ENCODE measurements at regions not wholly inside any gene's neighbourhood (a gene's known extent, or its start where the extent isn't known, plus 50 kb on each side); places are given as distances from the start of the nearest gene placed in this dataset.

- ATAC-seq (no peak), DNase-seq (no peak)
- H3K4me3 ChIP-seq = no peak overlapping the region
- no peaks in the 10 kb centered on the region for H3K27me3 ChIP-seq
- H3K9me3 ChIP-seq = no peaks in the 10 kb centered on the region
- no peaks in the 10 kb centered on the region for H3K4me1 ChIP-seq
- TF ChIP-seq POLR2A (IDR thresholded peaks at IDR 0.05) = no peak
- WGBS (ENCODE audit: insufficient coverage, low coverage, low lambda C conversion rate, missing lambda C conversion rate) = 63% methylated on average over 2 of the region's 3 CpGs
- intact Hi-C loops (cut with DNase I) = no loop called here
- no peak overlapping the region for H3K27ac ChIP-seq
- H3K36me3 ChIP-seq = no peaks in the 10 kb centered on the region
Observed at GRCh38 chr6:22972771-22973170, 403.4 kb downstream of the HDGFL1 start.

DNA sequence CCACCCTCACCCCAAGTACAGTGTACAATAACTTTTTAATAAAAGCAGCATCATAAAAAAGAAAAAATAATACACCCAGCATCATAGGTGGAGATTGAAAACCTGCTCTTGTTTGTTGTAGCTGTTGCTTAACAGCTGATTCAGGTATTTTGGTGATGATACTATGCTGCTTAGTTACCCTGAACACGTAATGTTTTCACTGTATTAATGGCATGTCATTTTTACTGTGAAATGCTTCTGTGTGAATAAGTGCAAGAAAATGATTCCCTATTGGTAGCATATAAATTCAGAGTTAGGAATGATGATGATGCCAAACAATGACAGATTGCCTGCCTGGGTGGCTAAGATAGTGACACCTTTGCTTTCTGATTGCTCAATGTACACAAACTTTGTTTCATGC is 405.7 kb downstream of the HDGFL1 start:
- DNase-seq (no peak), ATAC-seq (no peak)
- no peak overlapping the region for H3K27ac ChIP-seq
- H3K27me3 ChIP-seq = no peaks in the 10 kb centered on the region
- no peaks in the 10 kb centered on the region for H3K4me1 ChIP-seq
- TF ChIP-seq POLR2A (IDR thresholded peaks at IDR 0.05) = no peak
- TF ChIP-seq, protein P1, sequence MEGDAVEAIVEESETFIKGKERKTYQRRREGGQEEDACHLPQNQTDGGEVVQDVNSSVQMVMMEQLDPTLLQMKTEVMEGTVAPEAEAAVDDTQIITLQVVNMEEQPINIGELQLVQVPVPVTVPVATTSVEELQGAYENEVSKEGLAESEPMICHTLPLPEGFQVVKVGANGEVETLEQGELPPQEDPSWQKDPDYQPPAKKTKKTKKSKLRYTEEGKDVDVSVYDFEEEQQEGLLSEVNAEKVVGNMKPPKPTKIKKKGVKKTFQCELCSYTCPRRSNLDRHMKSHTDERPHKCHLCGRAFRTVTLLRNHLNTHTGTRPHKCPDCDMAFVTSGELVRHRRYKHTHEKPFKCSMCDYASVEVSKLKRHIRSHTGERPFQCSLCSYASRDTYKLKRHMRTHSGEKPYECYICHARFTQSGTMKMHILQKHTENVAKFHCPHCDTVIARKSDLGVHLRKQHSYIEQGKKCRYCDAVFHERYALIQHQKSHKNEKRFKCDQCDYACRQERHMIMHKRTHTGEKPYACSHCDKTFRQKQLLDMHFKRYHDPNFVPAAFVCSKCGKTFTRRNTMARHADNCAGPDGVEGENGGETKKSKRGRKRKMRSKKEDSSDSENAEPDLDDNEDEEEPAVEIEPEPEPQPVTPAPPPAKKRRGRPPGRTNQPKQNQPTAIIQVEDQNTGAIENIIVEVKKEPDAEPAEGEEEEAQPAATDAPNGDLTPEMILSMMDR (IDR thresholded peaks at IDR 0.05) = no peak
- no peaks in the 10 kb centered on the region for H3K36me3 ChIP-seq
- intact Hi-C loops (cut with DNase I) = no loop called here
- no peak overlapping the region for H3K4me3 ChIP-seq
- no peaks in the 10 kb centered on the region for H3K9me3 ChIP-seq
- WGBS (ENCODE audit: insufficient coverage, low coverage, low lambda C conversion rate, missing lambda C conversion rate) = 0% methylated on average over 1 of the region's 1 CpG

DNA sequence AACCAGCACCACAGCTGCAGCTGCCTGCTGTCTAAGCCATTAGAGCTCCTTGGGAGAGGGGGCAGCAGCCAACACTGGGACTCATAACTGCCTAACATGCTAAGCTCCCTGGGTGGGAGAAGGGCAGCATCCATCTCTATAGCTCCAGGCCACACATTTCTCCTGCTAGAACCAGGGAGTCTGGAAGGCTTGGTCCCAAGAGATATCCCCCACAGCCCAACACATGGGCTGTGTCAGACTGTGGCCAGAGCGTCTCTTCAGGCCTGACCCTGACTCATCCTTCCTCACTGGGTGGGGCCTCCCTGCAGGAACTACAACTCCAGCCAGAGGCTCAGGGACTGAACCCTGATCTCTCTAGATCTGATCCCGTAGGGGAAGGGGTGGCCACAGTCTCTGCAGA is 411.1 kb downstream of the HDGFL1 start:
- no peak overlapping the region for H3K27ac ChIP-seq
- intact Hi-C loops (cut with DNase I) = no loop called here
- no peaks in the 10 kb centered on the region for H3K36me3 ChIP-seq
- WGBS (ENCODE audit: insufficient coverage, low coverage, low lambda C conversion rate, missing lambda C conversion rate) = no CpG with 5 or more reads among the region's 2 CpGs
- TF ChIP-seq POLR2A (IDR thresholded peaks at IDR 0.05) = no peak
- TF ChIP-seq, protein P1 (IDR thresholded peaks at IDR 0.05) = no peak
- H3K27me3 ChIP-seq = no peaks in the 10 kb centered on the region
- H3K9me3 ChIP-seq = no peaks in the 10 kb centered on the region
- no peak overlapping the region for H3K4me3 ChIP-seq
- no peaks in the 10 kb centered on the region for H3K4me1 ChIP-seq
- DNase-seq = no peak
- no peak for ATAC-seq

GRCh38 chr6:23002044-23002619 is 432.8 kb downstream of the HDGFL1 start:
- WGBS (ENCODE audit: insufficient coverage, low coverage, low lambda C conversion rate, missing lambda C conversion rate) = 57% methylated on average over 1 of the region's 1 CpG
- H3K4me1 ChIP-seq = no peaks in the 10 kb centered on the region
- no peak overlapping the region for H3K27ac ChIP-seq
- H3K36me3 ChIP-seq = no peaks in the 10 kb centered on the region
- no peak for DNase-seq
- ATAC-seq = no peak
- intact Hi-C loops (cut with DNase I) = no loop called here
- H3K4me3 ChIP-seq = no peak overlapping the region
- H3K9me3 ChIP-seq = no peaks in the 10 kb centered on the region
- H3K27me3 ChIP-seq = no peaks in the 10 kb centered on the region
- TF ChIP-seq POLR2A (IDR thresholded peaks at IDR 0.05) = no peak
- TF ChIP-seq, protein P1 (IDR thresholded peaks at IDR 0.05) = no peak

- 77% methylated on average over 13 of the region's 14 CpGs for WGBS (ENCODE audit: insufficient coverage, low coverage, low lambda C conversion rate, missing lambda C conversion rate)
Observed at GRCh38 chr6:23003671-23004467, 434.5 kb downstream of the HDGFL1 start.

More at GRCh38 chr6:23003671-23004467, 434.5 kb downstream of the HDGFL1 start:
- no peaks in the 10 kb centered on the region for H3K36me3 ChIP-seq
- no peak overlapping the region for H3K27ac ChIP-seq
- no peak overlapping the region for H3K4me3 ChIP-seq
- no peaks in the 10 kb centered on the region for H3K4me1 ChIP-seq
- intact Hi-C loops (cut with DNase I) = no loop called here
- H3K27me3 ChIP-seq = no peaks in the 10 kb centered on the region
- ATAC-seq (no peak), DNase-seq (no peak)
- no peaks in the 10 kb centered on the region for H3K9me3 ChIP-seq
- TF ChIP-seq, protein P1 (IDR thresholded peaks at IDR 0.05) = no peak
- TF ChIP-seq POLR2A (IDR thresholded peaks at IDR 0.05) = no peak

Data from right lobe of liver (tissue), 6 donors.